Fibroblast of lung (primary cell): ENCODE measurements at regions not wholly inside any gene's neighbourhood (a gene's known extent, or its start where the extent isn't known, plus 50 kb on each side); places are given as distances from the start of the nearest gene placed in this dataset.

Experiments used
- DNase-seq, 2 donors: peaks; one replicate each; pipeline versions ENCODE4 v3.0.0 to v3.0.0-alpha.2; 2010; ENCODE audit warnings: low read depth in 2 of 2
- H2AFZ ChIP-seq: 2 replicates; pipeline ENCODE4 v1.5.1; 2012; ENCODE audit warnings: low read length, control low read depth, inconsistent platforms
- H3K27ac ChIP-seq: 2 replicates; pipeline ENCODE4 v1.5.1; 2011; ENCODE audit warnings: low read length, control low read depth; ENCODE audit not compliant: insufficient read depth
- H3K27me3 ChIP-seq: 2 replicates; pipeline ENCODE4 v1.5.1; 2011; ENCODE audit warnings: mild to moderate bottlenecking, low read length; ENCODE audit not compliant: control insufficient read depth, insufficient read depth
- H3K36me3 ChIP-seq: 2 replicates; pipeline ENCODE4 v1.5.1; 2011; ENCODE audit warnings: low read length; ENCODE audit not compliant: control insufficient read depth, insufficient read depth
- H3K4me1 ChIP-seq: 2 replicates; pipeline ENCODE4 v1.5.1; 2011; ENCODE audit warnings: low read length; ENCODE audit not compliant: control insufficient read depth, insufficient read depth; ENCODE audit errors: extremely low read depth
- H3K4me2 ChIP-seq: 2 replicates; pipeline ENCODE4 v1.5.1; 2011; ENCODE audit warnings: low read length, control low read depth; ENCODE audit not compliant: insufficient read depth; ENCODE audit errors: extremely low read depth
- H3K4me3 ChIP-seq, 4 experiments: fragments of 200-600 bp in 1 of 4; sonication (generic) in 1 of 4; replicated peaks in 1 of 4; 2 replicates each; pipeline ENCODE4 v1.5.1; 2011 to 2016; ENCODE audit warnings: low read length in 4 of 4, low read depth in 3 of 4, mild to moderate bottlenecking in 3 of 4, control low read depth in 2 of 4, inconsistent platforms in 1 of 4, mixed read lengths in 1 of 4; ENCODE audit not compliant: insufficient read depth in 1 of 4; ENCODE audit errors: control extremely low read depth in 1 of 4
- H3K79me2 ChIP-seq: 2 replicates; pipeline ENCODE4 v1.5.1; 2012; ENCODE audit warnings: mild to moderate bottlenecking, low read length, inconsistent platforms; ENCODE audit not compliant: control insufficient read depth, insufficient read depth
- H3K9ac ChIP-seq: 2 replicates; pipeline ENCODE4 v1.5.1; 2011; ENCODE audit warnings: mild to moderate bottlenecking, low read length, control low read depth; ENCODE audit not compliant: insufficient read depth
- H3K9me3 ChIP-seq: 2 replicates; pipeline ENCODE4 v1.5.1; 2012; ENCODE audit warnings: low read depth, low read length; ENCODE audit not compliant: control insufficient read depth, insufficient read depth
- H4K20me1 ChIP-seq: 2 replicates; pipeline ENCODE4 v1.5.1; 2011; ENCODE audit warnings: low read length; ENCODE audit not compliant: control insufficient read depth, insufficient read depth; ENCODE audit errors: extremely low read depth
- EZH2 ChIP-seq: IDR thresholded peaks from 2 replicates; pipeline ENCODE4 v1.5.1; 2012; ENCODE audit warnings: low read length, control low read depth, mild to moderate bottlenecking; ENCODE audit errors: missing control alignments
- TF ChIP-seq, protein P1 (sequence below), 2 donors: IDR thresholded peaks in 1 of 2; conservative IDR thresholded peaks in 1 of 2; 1 replicate in 1 of 2; 2 replicates in 1 of 2; pipeline ENCODE4 v1.5.1; 2011 to 2012; ENCODE audit warnings: low read length in 2 of 2, control low read depth in 1 of 2, inconsistent platforms in 1 of 2, low read depth in 1 of 2, mild to moderate bottlenecking in 1 of 2

DNA sequence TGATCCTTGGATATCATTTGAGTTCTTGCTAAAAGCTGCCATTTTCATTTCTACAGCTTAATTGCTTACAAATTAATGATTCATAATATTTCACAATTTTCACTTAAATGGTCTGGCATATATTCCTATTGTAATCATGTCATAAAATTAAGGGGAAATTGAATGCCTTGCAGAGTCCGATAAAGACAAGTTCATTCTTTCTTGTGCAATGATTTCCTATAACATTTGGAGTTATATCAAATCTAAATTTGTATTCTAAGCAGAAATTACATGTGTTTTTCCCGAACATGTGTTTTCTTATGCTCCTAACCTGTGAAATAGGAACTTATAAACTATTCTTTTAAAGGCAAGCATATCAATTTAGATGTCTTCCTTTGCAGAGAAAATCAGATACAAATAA is 118.3 kb upstream of the CYYR1 start:
- no peak for DNase-seq
- TF ChIP-seq, protein P1, sequence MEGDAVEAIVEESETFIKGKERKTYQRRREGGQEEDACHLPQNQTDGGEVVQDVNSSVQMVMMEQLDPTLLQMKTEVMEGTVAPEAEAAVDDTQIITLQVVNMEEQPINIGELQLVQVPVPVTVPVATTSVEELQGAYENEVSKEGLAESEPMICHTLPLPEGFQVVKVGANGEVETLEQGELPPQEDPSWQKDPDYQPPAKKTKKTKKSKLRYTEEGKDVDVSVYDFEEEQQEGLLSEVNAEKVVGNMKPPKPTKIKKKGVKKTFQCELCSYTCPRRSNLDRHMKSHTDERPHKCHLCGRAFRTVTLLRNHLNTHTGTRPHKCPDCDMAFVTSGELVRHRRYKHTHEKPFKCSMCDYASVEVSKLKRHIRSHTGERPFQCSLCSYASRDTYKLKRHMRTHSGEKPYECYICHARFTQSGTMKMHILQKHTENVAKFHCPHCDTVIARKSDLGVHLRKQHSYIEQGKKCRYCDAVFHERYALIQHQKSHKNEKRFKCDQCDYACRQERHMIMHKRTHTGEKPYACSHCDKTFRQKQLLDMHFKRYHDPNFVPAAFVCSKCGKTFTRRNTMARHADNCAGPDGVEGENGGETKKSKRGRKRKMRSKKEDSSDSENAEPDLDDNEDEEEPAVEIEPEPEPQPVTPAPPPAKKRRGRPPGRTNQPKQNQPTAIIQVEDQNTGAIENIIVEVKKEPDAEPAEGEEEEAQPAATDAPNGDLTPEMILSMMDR (conservative IDR thresholded peaks at IDR 0.05 in 1 of 2, IDR thresholded peaks at IDR 0.05 in 1 of 2; ENCODE audit: low read depth in 1 of 2, low read length in 2 of 2) = no peak
- TF ChIP-seq EZH2 = no peak
- H3K9ac ChIP-seq = no peak overlapping the region
- no peak overlapping the region for H2AFZ ChIP-seq
- H3K36me3 ChIP-seq = no peaks in the 10 kb centered on the region
- no peak overlapping the region for H3K4me3 ChIP-seq
- no peaks in the 10 kb centered on the region for H3K79me2 ChIP-seq
- no peaks in the 10 kb centered on the region for H4K20me1 ChIP-seq
- H3K27me3 ChIP-seq = no peaks in the 10 kb centered on the region
- H3K4me1 ChIP-seq = no peaks in the 10 kb centered on the region
- no peaks in the 10 kb centered on the region for H3K9me3 ChIP-seq
- H3K27ac ChIP-seq = no peak overlapping the region
- no peak overlapping the region for H3K4me2 ChIP-seq

DNA sequence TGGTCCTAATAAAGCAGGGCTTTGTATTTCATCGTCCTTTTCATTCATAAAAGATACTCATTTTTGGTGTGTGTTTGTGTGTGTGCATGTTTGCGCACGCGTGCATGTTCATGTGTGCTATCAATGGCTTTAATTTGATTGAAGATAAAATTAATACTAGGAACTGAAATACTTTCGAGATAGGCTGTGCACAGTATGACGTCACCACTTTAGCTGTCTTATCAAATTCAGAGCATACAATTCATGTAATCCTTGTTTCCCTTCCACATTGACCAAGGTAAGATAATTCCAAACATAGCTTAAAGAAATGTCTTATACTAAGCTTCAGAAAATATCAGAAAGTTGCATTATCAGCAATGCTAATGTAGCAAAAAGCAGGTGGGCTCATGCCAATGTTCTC is 113.6 kb upstream of the CYYR1 start:
- Histone ChIP-seq H2AFZ (no peak overlapping the region), H3K4me1 (no peaks in the 10 kb centered on the region), H3K4me3 (no peak overlapping the region), H3K4me2 (no peak overlapping the region), H3K9me3 (no peaks in the 10 kb centered on the region), H3K27me3 (no peaks in the 10 kb centered on the region), H3K9ac (no peak overlapping the region), H3K79me2 (no peaks in the 10 kb centered on the region), H3K36me3 (no peaks in the 10 kb centered on the region), H4K20me1 (no peaks in the 10 kb centered on the region), H3K27ac (no peak overlapping the region)
- no peak for TF ChIP-seq EZH2
- TF ChIP-seq, protein P1 (conservative IDR thresholded peaks at IDR 0.05 in 1 of 2, IDR thresholded peaks at IDR 0.05 in 1 of 2; ENCODE audit: low read depth in 1 of 2, low read length in 2 of 2) = no peak
- DNase-seq = no peak

DNA sequence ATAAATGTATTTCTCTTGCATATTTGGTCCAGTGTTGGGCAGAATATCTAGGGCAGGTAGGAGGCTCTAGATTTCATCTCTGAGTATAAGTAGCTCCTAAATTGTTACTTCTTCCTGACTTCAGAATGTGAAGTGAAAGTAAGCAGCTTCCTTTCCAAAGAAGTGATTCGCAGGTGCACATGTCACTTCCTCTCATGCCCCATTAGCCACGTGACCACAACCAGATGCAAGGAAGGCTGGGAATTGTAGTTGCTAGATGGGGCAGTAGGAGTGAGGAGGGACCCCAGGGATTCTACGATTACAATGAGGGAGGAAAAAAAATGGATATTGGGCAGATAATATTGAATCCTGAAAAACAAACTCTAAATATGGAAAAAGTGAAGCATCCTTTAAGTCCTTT is 113.2 kb upstream of the CYYR1 start:
- Histone ChIP-seq H4K20me1 (no peaks in the 10 kb centered on the region), H3K4me1 (no peaks in the 10 kb centered on the region), H3K4me3 (no peak overlapping the region), H3K4me2 (no peak overlapping the region), H3K27ac (no peak overlapping the region), H3K9ac (no peak overlapping the region), H3K36me3 (no peaks in the 10 kb centered on the region), H3K9me3 (no peaks in the 10 kb centered on the region), H3K27me3 (no peaks in the 10 kb centered on the region), H2AFZ (no peak overlapping the region), H3K79me2 (no peaks in the 10 kb centered on the region)
- TF ChIP-seq, protein P1 (conservative IDR thresholded peaks at IDR 0.05 in 1 of 2, IDR thresholded peaks at IDR 0.05 in 1 of 2; ENCODE audit: low read depth in 1 of 2, low read length in 2 of 2) = no peak
- TF ChIP-seq EZH2 = no peak
- peak in 1 of 2 donors; percentile 21 for DNase-seq
